Endothelial cell of umbilical vein (primary cell): ENCODE measurements at regions not wholly inside any gene's neighbourhood (a gene's known extent, or its start where the extent isn't known, plus 50 kb on each side); places are given as distances from the start of the nearest gene placed in this dataset.

ENCODE experiments used
- BruUV-seq: library from RNA; stranded (reverse); fragments of 400-500 nt; replicated peaks from 2 replicates; lab custom pipeline; 2021; lab: Mats Ljungman, UMichigan
- CTCF ChIA-PET: fragments of 300-600, 350-600 bp; sonication (Branson Sonifier 250); formaldehyde crosslinking; loops from one replicate; lab custom pipeline; 2021; ENCODE audit warnings: antibody characterized with exemption, inconsistent platforms; lab: Charles Lee
- POLR2A ChIA-PET: fragments of 300-600, 350-600 bp; sonication (Branson Sonifier 250); formaldehyde crosslinking; loops from one replicate; lab custom pipeline; 2021; ENCODE audit warnings: antibody characterized with exemption, inconsistent platforms; lab: Charles Lee
- DNase-seq: peaks from one replicate; pipeline ENCODE4 v3.0.0-alpha.2; 2011; ENCODE audit warnings: low read depth, low spot score
- FAIRE-seq: peaks from 2 replicates; lab custom pipeline; 2011; peaks lifted over from hg19 to GRCh38; lab: Jason Lieb, UNC
- H2AFZ ChIP-seq: 2 replicates; pipeline ENCODE4 v1.6.0; 2012; ENCODE audit warnings: low read depth, low read length, control low read depth, inconsistent platforms
- H3K27ac ChIP-seq: 2 replicates; pipeline ENCODE4 v1.5.1; 2011; ENCODE audit warnings: low read depth, mild to moderate bottlenecking, control low read depth, low read length, moderate library complexity; ENCODE audit not compliant: insufficient read depth
- H3K27me3 ChIP-seq, 2 experiments: 2 replicates each; pipeline versions ENCODE4 v1.6.0 to v1.6.1; 2011; ENCODE audit warnings: low read length in 2 of 2, mixed read lengths in 1 of 2; ENCODE audit not compliant: control insufficient read depth in 2 of 2, insufficient read depth in 2 of 2
- H3K36me3 ChIP-seq, 2 experiments: 2 replicates in 1 of 2; 3 replicates in 1 of 2; pipeline ENCODE4 v1.5.1; 2011; ENCODE audit warnings: low read length in 2 of 2, mild to moderate bottlenecking in 1 of 2, moderate library complexity in 1 of 2; ENCODE audit not compliant: control insufficient read depth in 2 of 2, insufficient read depth in 2 of 2; ENCODE audit errors: extremely low read depth in 1 of 2
- H3K4me1 ChIP-seq: 3 replicates; pipeline ENCODE4 v1.5.1; 2011; ENCODE audit warnings: mild to moderate bottlenecking, low read length; ENCODE audit not compliant: control insufficient read depth, insufficient read depth; ENCODE audit errors: extremely low read depth
- H3K4me2 ChIP-seq: 2 replicates; pipeline ENCODE4 v1.6.1; 2011; ENCODE audit warnings: low read length, control low read depth, mixed read lengths; ENCODE audit not compliant: insufficient read depth
- H3K4me3 ChIP-seq, 3 experiments: fragments of 200-600 bp in 1 of 3; sonication (generic), shearing (Covaris generic) in 1 of 3; replicated peaks in 1 of 3; 2 replicates each; pipeline ENCODE4 v1.5.1; 2011 to 2016; ENCODE audit warnings: control low read depth in 3 of 3, low read length in 3 of 3, mild to moderate bottlenecking in 2 of 3, inconsistent platforms in 1 of 3, low read depth in 1 of 3, moderate library complexity in 1 of 3; ENCODE audit not compliant: insufficient read depth in 1 of 3
- H3K79me2 ChIP-seq: 2 replicates; pipeline ENCODE4 v1.6.0; 2012; ENCODE audit warnings: low read length, inconsistent platforms; ENCODE audit not compliant: control insufficient read depth, insufficient read depth
- H3K9ac ChIP-seq: replicated peaks from 2 replicates; pipeline ENCODE3; 2011; ENCODE audit warnings: low read length, control low read depth; ENCODE audit not compliant: insufficient read depth; ENCODE audit errors: extremely low read depth
- H3K9me1 ChIP-seq: replicated peaks from 3 replicates; pipeline ENCODE4 v1.6.0; 2011; ENCODE audit warnings: mild to moderate bottlenecking, low read length; ENCODE audit not compliant: control insufficient read depth, insufficient read depth; ENCODE audit errors: extremely low read depth
- H3K9me3 ChIP-seq: replicated peaks from 2 replicates; pipeline ENCODE4 v1.5.1; 2012; ENCODE audit warnings: low read length, inconsistent platforms; ENCODE audit not compliant: control insufficient read depth, insufficient read depth
- H4K20me1 ChIP-seq: replicated peaks from 2 replicates; pipeline ENCODE3; 2011; ENCODE audit warnings: mild to moderate bottlenecking, low read length; ENCODE audit not compliant: control insufficient read depth, insufficient read depth; ENCODE audit errors: extremely low read depth
- EZH2 ChIP-seq: IDR thresholded peaks from 2 replicates; pipeline ENCODE4 v1.6.1; 2012; ENCODE audit warnings: borderline replicate concordance, low read depth, mild to moderate bottlenecking, moderate library complexity, low read length, inconsistent platforms; ENCODE audit not compliant: severe bottlenecking
- FOS ChIP-seq: IDR thresholded peaks from 2 replicates; pipeline ENCODE4 v1.6.1; 2011; ENCODE audit warnings: mild to moderate bottlenecking, low read length, moderate library complexity, borderline replicate concordance; ENCODE audit not compliant: insufficient read depth
- GATA2 ChIP-seq: IDR thresholded peaks from 2 replicates; pipeline ENCODE4 v1.7.0; 2011; ENCODE audit warnings: low read depth, mild to moderate bottlenecking, moderate library complexity, mixed read lengths, low read length; ENCODE audit not compliant: insufficient read length, insufficient read depth
- JUN ChIP-seq: IDR thresholded peaks from 2 replicates; pipeline ENCODE4 v1.6.1; 2011; ENCODE audit warnings: borderline replicate concordance, low read depth; ENCODE audit not compliant: insufficient read length, insufficient read depth
- MYC ChIP-seq: IDR thresholded peaks from one replicate; pipeline ENCODE4 v1.6.1; 2011; ENCODE audit warnings: mild to moderate bottlenecking, low read depth, low read length
- POLR2A ChIP-seq: IDR thresholded peaks from 2 replicates; pipeline ENCODE4 v1.6.1; 2012; ENCODE audit warnings: low read depth, mild to moderate bottlenecking, control low read depth, low read length
- POLR2AphosphoS5 ChIP-seq: IDR thresholded peaks from 2 replicates; pipeline ENCODE4 v1.6.1; 2012; ENCODE audit warnings: low read depth, mild to moderate bottlenecking, control low read depth, low read length, moderate library complexity; ENCODE audit not compliant: insufficient read depth
- dilution Hi-C: fragments of 300-500 bp; cut with MboI; formaldehyde crosslinking; loops from one replicate; pipeline ENCODE4 v1.15.0; 2019; ENCODE audit warnings: low sequenced_read_pairs; ENCODE audit not compliant: extremely low pct_ligation_motif_present
- intact Hi-C: fragments of 100-400 bp; cut with micrococcal nuclease; formaldehyde crosslinking; loops from one replicate; pipeline ENCODE4 v1.10.0; 2022
- TF ChIP-seq, protein P1 (sequence below): IDR thresholded peaks from 2 replicates; pipeline ENCODE4 v1.6.1; 2011; ENCODE audit not compliant: insufficient read depth, insufficient read length
- TF ChIP-seq, protein P2 (sequence below), 2 donors: IDR thresholded peaks; 1 replicate in 1 of 2; 2 replicates in 1 of 2; pipeline ENCODE4 v1.5.1; 2011; ENCODE audit warnings: low read length in 2 of 2, mild to moderate bottlenecking in 2 of 2, moderate library complexity in 2 of 2, control low read depth in 1 of 2, inconsistent platforms in 1 of 2, low read depth in 1 of 2; ENCODE audit not compliant: insufficient read depth in 1 of 2; ENCODE audit errors: extremely low read depth in 1 of 2

DNA sequence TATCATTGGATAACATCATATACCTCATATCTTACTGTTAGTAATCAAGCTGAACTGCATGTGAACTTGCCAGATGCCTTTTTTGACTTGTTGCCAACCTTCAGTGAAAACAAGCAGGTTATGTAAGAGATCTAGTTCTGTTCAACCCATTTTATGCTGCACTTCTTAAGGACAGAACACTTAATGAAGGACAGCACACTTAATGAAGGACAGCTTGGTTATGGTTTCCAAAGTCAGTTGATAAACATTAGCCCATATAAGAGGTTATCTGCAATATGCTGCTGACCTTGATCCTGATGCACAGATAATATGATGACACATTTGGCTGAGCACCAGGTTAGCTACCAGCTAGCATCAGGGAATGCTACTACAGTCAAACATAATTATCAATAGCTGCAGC is 358.7 kb upstream of the PDGFD start:
- no peak overlapping the region for H3K4me3 ChIP-seq
- no TSS peak for BruUV-seq
- no peaks in the 10 kb centered on the region for H3K4me1 ChIP-seq
- H3K79me2 ChIP-seq, result no peaks in the 10 kb centered on the region
- ChIA-PET POLR2A (no interaction called here), CTCF (interaction anchor here (0.6 to 1.4 kb wide), 4 partner anchors 9 to 1340 kb away, joined by 3 read pairs; no protein-coding TSS in a partner anchor)
- no peak for DNase-seq
- no peaks in the 10 kb centered on the region for H3K36me3 ChIP-seq
- H4K20me1 ChIP-seq, result no peaks in the 10 kb centered on the region
- H3K9me3 ChIP-seq, result no peaks in the 10 kb centered on the region
- H3K9me1 ChIP-seq, result no peaks in the 10 kb centered on the region
- no peak for FAIRE-seq
- TF ChIP-seq POLR2A (no peak), POLR2AphosphoS5 (no peak), GATA2 (no peak), EZH2 (no peak), MYC (no peak), JUN (no peak), FOS (no peak)
- TF ChIP-seq, protein P1, sequence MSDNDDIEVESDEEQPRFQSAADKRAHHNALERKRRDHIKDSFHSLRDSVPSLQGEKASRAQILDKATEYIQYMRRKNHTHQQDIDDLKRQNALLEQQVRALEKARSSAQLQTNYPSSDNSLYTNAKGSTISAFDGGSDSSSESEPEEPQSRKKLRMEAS, result no peak
- TF ChIP-seq, protein P2, sequence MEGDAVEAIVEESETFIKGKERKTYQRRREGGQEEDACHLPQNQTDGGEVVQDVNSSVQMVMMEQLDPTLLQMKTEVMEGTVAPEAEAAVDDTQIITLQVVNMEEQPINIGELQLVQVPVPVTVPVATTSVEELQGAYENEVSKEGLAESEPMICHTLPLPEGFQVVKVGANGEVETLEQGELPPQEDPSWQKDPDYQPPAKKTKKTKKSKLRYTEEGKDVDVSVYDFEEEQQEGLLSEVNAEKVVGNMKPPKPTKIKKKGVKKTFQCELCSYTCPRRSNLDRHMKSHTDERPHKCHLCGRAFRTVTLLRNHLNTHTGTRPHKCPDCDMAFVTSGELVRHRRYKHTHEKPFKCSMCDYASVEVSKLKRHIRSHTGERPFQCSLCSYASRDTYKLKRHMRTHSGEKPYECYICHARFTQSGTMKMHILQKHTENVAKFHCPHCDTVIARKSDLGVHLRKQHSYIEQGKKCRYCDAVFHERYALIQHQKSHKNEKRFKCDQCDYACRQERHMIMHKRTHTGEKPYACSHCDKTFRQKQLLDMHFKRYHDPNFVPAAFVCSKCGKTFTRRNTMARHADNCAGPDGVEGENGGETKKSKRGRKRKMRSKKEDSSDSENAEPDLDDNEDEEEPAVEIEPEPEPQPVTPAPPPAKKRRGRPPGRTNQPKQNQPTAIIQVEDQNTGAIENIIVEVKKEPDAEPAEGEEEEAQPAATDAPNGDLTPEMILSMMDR (IDR thresholded peaks at IDR 0.05; ENCODE audit: extremely low read depth in 1 of 2, insufficient read depth in 1 of 2, low read depth in 1 of 2, low read length in 2 of 2), result no peak
- intact Hi-C loops, result no loop called here
- dilution Hi-C loops, result no loop called here
- H2AFZ ChIP-seq, result no peak overlapping the region
- no peak overlapping the region for H3K9ac ChIP-seq
- no peaks in the 10 kb centered on the region for H3K27me3 ChIP-seq
- H3K27ac ChIP-seq, result no peak overlapping the region
- H3K4me2 ChIP-seq, result no peak overlapping the region
